GM12891 (cell line): ENCODE measurements at regions not wholly inside any gene's neighbourhood (a gene's known extent, or its start where the extent isn't known, plus 50 kb on each side); places are given as distances from the start of the nearest gene placed in this dataset.
"Not testable (repeated sequence)": the region's sequence is repeated elsewhere in the genome, so short reads cannot be mapped to it uniquely, and the experiment has no call there.

Source experiments
- DNase-seq: peaks from one replicate; pipeline ENCODE4 v3.0.0; 2011; ENCODE audit warnings: low spot score; ENCODE audit not compliant: insufficient read length
- FAIRE-seq: peaks from 2 replicates; lab custom pipeline; 2011; peaks lifted over from hg19 to GRCh38; lab: Jason Lieb, UNC
- PAX5 ChIP-seq: IDR thresholded peaks from 2 replicates; pipeline ENCODE4 v1.6.1; 2011; ENCODE audit warnings: low read length, moderate library complexity, mild to moderate bottlenecking; ENCODE audit not compliant: insufficient read depth, severe bottlenecking
- POLR2A ChIP-seq: IDR thresholded peaks from 2 replicates; pipeline ENCODE4 v1.6.1; 2011; ENCODE audit warnings: low read depth, low read length, control low read depth
- POLR2AphosphoS5 ChIP-seq: IDR thresholded peaks from 2 replicates; pipeline ENCODE4 v1.6.1; 2011; ENCODE audit warnings: low read depth, low read length, control low read depth
- POU2F2 ChIP-seq: IDR thresholded peaks from 2 replicates; pipeline ENCODE4 v1.6.1; 2011; ENCODE audit warnings: low read depth, mild to moderate bottlenecking, control low read depth, low read length, moderate library complexity
- SPI1 ChIP-seq: IDR thresholded peaks from 2 replicates; pipeline ENCODE4 v1.6.1; 2011; ENCODE audit warnings: low read depth, low read length, control low read depth
- TAF1 ChIP-seq: IDR thresholded peaks from 2 replicates; pipeline ENCODE4 v1.6.1; 2011; ENCODE audit warnings: low read depth, low read length, control low read depth

GRCh38 chr9:34866614-34867013 is 91.5 kb upstream of the PHF24 start:
- FAIRE-seq, result no peak
- no peak for DNase-seq
- no peak for TF ChIP-seq TAF1
- TF ChIP-seq PAX5, result no peak
- no peak for TF ChIP-seq SPI1
- no peak for TF ChIP-seq POLR2A
- no peak for TF ChIP-seq POU2F2
- no peak for TF ChIP-seq POLR2AphosphoS5

GRCh38 chr9:34863426-34863825 is 94.7 kb upstream of the PHF24 start:
- FAIRE-seq (no peak), DNase-seq (no peak)
- TF ChIP-seq POLR2A, result no peak

- TF ChIP-seq TAF1, result no peak
- TF ChIP-seq PAX5, result no peak
- no peak for TF ChIP-seq POU2F2
- no peak for TF ChIP-seq POLR2A
- TF ChIP-seq POLR2AphosphoS5, result no peak
- no peak for TF ChIP-seq SPI1
- DNase-seq (no peak), FAIRE-seq (no peak)
Measured at GRCh38 chr9:34862836-34863235, 95.2 kb upstream of the PHF24 start.

- TF ChIP-seq POLR2A (no peak), PAX5 (no peak), TAF1 (no peak), POU2F2 (no peak)
- DNase-seq (no peak), FAIRE-seq (no peak)
Measured at GRCh38 chr9:34862043-34862442, 96.0 kb upstream of the PHF24 start.

GRCh38 chr9:34855016-34855415 is 103.1 kb upstream of the PHF24 start:
- FAIRE-seq, result not testable (repeated sequence)

GRCh38 chr9:34830068-34830467 is 120.1 kb upstream of the CCL21 start:
- DNase-seq (no peak), FAIRE-seq (no peak)
- TF ChIP-seq SPI1, result no peak

More at GRCh38 chr9:34855016-34855415, 103.1 kb upstream of the PHF24 start:
- DNase-seq, result not testable (repeated sequence)

- no peak for FAIRE-seq
- no peak for DNase-seq
- no peak for TF ChIP-seq POU2F2
- no peak for TF ChIP-seq TAF1
- TF ChIP-seq POLR2A, result no peak
- no peak for TF ChIP-seq SPI1
- TF ChIP-seq POLR2AphosphoS5, result no peak
- TF ChIP-seq PAX5, result no peak
Measured at GRCh38 chr9:34826999-34827538, 117.1 kb upstream of the CCL21 start.

GRCh38 chr9:34825775-34826174 is 115.8 kb upstream of the CCL21 start:
- FAIRE-seq (no peak), DNase-seq (no peak)
- TF ChIP-seq SPI1, result no peak
- TF ChIP-seq TAF1, result no peak
- no peak for TF ChIP-seq PAX5
- TF ChIP-seq POU2F2, result no peak
- TF ChIP-seq POLR2A, result no peak
- TF ChIP-seq POLR2AphosphoS5, result no peak

GRCh38 chr9:34823778-34824177 is 113.8 kb upstream of the CCL21 start:
- TF ChIP-seq TAF1 (no peak), PAX5 (no peak), POLR2A (no peak), POLR2AphosphoS5 (no peak), SPI1 (no peak), POU2F2 (no peak)
- FAIRE-seq (no peak), DNase-seq (no peak)

- FAIRE-seq (no peak), DNase-seq (no peak)
- TF ChIP-seq POLR2A (no peak), TAF1 (no peak), POLR2AphosphoS5 (no peak), POU2F2 (no peak), SPI1 (no peak), PAX5 (no peak)
Measured at GRCh38 chr9:34810187-34810524, 100.2 kb upstream of the CCL21 start.

GRCh38 chr9:34809504-34810186 is 99.7 kb upstream of the CCL21 start:
- DNase-seq (no peak), FAIRE-seq (no peak)
- TF ChIP-seq POU2F2, result no peak
- no peak for TF ChIP-seq TAF1
- TF ChIP-seq POLR2AphosphoS5, result no peak
- no peak for TF ChIP-seq POLR2A
- TF ChIP-seq PAX5, result no peak
- no peak for TF ChIP-seq SPI1
